T47D (cell line): ENCODE measurements at regions not wholly inside any gene's neighbourhood (a gene's known extent, or its start where the extent isn't known, plus 50 kb on each side); places are given as distances from the start of the nearest gene placed in this dataset.

Experiments used
- DNase-seq, 2 experiments: peaks; one replicate each; pipeline versions ENCODE4 v3.0.0 to v3.0.0-alpha.2; 2011 to 2012; ENCODE audit warnings: low read depth in 1 of 2, low spot score in 1 of 2
- JUND ChIP-seq: IDR thresholded peaks from 2 replicates; pipeline ENCODE4 v1.6.1; 2012; ENCODE audit warnings: low read depth
- in situ Hi-C: cut with HindIII; loops from 2 replicates; pipeline ENCODE4 v1.10.0; 2016; ENCODE audit warnings: low sequenced_read_pairs, low pct_unique_long_range_greater_than_20kb

GRCh38 chr2:94939349-94939748 is 68.1 kb downstream of the TEKT4 start:
- in situ Hi-C loops = no loop called here
- TF ChIP-seq JUND = no peak
- no peak for DNase-seq

DNA sequence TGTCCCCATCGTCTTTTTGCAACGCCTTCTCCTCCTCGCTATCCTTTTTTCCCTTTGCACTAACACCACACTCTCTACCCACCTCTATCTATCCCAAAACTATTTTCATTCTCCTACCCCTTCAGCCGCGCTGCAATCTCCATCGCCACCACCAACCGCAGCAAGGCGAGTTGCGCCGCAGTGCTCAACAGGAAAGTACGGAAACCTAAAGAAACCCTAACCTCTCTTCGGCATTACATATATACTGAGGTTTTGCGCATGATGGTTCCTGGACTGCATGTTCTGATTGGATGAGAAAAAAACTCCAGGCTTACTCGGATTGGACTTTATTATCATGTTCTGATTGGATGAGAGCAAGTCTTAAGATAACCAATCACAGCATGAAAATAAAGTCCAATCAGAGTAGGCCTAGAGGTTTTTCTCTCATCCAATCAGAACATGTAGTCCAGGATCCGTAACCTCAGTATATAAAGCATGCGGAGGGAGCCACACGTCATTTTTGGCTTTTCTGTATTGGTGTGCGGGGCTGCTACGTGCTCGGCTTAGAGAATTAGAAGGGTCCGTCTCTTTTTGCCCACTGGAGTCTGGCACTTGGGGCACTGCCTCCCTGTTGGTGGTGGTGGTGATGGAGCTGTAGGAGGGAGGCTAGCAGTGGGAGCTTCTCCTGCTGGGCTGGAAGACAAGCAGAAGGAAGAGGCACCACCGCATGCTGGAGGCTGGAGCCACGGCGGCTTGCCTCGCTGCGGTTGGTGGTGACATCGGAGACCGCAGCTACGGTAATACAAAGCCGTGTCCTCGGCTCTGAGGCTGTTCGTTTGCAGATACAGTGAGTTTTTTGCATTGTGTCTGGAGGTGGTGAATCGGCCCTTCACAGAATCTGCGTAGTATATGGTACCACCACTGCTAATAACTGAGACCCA is 76.1 kb downstream of the TEKT4 start:
- in situ Hi-C loops = no loop called here
- peak in 1 of 2 experiments; percentile 15 for DNase-seq
- TF ChIP-seq JUND = no peak

- DNase-seq = no peak
- in situ Hi-C loops = no loop called here
- TF ChIP-seq JUND = no peak
Measured at GRCh38 chr2:94955702-94956101, 69.8 kb upstream of the MAL start.

- no peak for TF ChIP-seq JUND
- in situ Hi-C loops = no loop called here
- peak; percentile 27 to 54 for DNase-seq
Measured at GRCh38 chr2:94956797-94957391, 68.6 kb upstream of the MAL start.

GRCh38 chr2:94958245-94958644 is 67.3 kb upstream of the MAL start:
- TF ChIP-seq JUND = no peak
- in situ Hi-C loops = no loop called here
- no peak for DNase-seq

DNA sequence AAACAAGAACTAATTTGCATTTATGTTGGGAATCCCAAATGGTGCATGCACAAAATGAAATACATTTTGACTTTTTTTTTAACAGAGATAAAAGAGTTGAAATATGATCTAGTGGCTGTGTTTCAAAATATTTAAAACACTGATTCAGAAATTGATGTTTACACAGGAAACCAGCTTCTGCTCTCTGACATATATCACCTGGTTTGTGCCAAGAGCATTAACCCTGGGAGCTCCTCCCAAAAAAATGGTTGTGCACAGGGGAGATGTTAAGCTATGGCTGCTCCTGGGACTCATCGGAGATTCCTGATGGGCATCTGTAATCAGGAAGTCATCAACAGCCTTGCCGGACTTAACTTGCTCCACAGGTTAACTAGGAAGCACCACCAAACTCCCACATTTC is 65.2 kb upstream of the MAL start:
- TF ChIP-seq JUND = no peak
- no peak for DNase-seq
- in situ Hi-C loops = no loop called here

DNA sequence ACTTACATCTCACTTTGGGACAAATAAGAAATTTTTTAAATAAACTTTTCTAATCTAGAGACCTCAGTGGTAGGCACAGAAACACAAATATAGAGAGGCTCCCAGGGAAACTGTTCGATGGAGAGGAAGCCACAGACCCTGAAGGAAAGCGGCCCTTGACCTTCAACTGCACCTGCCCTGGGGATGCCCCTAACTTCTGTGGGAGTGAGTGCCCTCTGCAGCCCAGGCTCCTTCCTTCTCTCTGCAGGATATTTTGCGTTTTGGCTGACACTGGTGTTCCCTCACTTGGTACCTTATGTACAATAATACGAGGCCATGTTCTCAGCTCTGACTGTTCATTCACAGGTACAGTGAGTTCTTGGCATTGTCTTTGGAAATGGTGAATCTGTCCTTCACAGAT is 64.8 kb upstream of the MAL start:
- TF ChIP-seq JUND = no peak

DNA sequence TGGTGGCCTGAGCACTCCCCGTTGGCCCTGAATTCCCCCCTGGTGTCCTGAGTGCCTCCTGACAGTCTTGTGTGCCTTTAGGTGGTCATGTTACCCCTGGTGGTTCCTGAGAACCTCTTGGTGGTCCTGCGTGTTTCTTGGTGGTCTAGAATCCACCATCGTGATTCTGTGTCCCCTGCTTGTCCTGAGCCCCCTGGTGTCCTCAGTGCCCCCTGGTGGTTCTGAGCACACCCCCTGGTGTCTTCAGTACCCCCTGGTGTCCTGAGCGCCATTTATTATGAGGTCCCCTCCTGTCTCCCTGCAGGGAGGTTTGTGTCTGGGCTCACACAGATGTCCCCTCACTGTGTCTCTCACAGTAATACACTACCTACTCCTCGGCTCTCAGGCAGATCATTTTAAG is 61.3 kb upstream of the MAL start:
- in situ Hi-C loops = no loop called here
- no peak for DNase-seq
- no peak for TF ChIP-seq JUND

More for the DNA sequence above, 64.8 kb upstream of the MAL start:
- in situ Hi-C loops = no loop called here
- no peak for DNase-seq

DNA sequence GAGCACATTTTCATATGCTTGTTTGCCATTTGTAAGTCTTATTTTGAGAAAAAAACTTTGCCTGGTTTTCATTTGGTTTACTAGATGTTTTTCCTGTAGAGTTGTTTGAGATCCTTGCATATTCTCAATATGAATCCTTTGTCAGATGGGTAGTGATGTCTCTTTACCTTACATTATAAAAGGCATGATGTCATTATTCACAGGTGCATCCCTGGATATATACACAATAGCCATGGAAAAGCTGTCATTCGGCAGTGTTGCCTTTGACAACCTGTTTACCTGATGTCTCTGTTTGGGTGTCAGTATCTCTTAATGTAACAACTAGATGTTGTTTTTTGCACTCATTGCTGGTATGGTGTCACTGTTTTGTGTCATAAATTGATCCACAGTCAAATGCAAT is 58.8 kb upstream of the MAL start:
- TF ChIP-seq JUND = no peak
- DNase-seq = no peak
- in situ Hi-C loops = no loop called here

DNA sequence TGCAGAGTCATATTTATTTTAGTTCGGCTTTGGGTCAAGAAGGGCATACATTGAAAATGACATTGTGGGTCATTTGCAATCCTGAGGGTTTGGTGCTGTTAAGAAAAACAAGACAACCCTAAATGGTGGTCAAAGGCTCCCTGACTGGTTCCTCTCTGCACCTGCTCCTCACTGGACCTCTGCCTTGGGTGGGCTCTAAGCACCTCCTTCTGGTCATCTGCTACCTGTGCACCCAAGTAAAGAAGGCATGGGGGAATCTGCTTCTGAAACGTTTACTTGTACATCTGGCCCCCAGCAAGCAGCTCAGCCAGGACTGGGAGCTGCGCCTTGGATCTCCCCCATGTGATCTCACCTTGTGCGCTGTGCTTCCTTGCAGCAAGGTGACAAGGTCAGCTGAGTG is 55.2 kb upstream of the MAL start:
- no peak for TF ChIP-seq JUND
- no peak for DNase-seq
- in situ Hi-C loops = no loop called here
